GM12864 (cell line): ENCODE measurements at regions not wholly inside any gene's neighbourhood (a gene's known extent, or its start where the extent isn't known, plus 50 kb on each side); places are given as distances from the start of the nearest gene placed in this dataset.

Source experiments
- DNase-seq: peaks from one replicate; pipeline ENCODE4 v3.0.0-alpha.2; 2011; ENCODE audit warnings: low read depth
- H3K4me3 ChIP-seq: 2 replicates; pipeline ENCODE4 v1.5.1; 2011; ENCODE audit warnings: mild to moderate bottlenecking, low read depth, low read length, control low read depth
- CTCF ChIP-seq: IDR thresholded peaks from 2 replicates; pipeline ENCODE4 v1.5.1; 2011; ENCODE audit warnings: low read depth, mild to moderate bottlenecking, moderate library complexity, low read length, control low read depth, inconsistent platforms; ENCODE audit errors: missing control alignments

GRCh38 chr15:47516972-47517371, 200.3 kb upstream of the SEMA6D start:
- no peak for TF ChIP-seq CTCF
- DNase-seq: no peak
- H3K4me3 ChIP-seq: no peak overlapping the region

GRCh38 chr15:47517737-47518136, 199.6 kb upstream of the SEMA6D start:
- no peak overlapping the region for H3K4me3 ChIP-seq
- DNase-seq: no peak
- TF ChIP-seq CTCF: no peak

GRCh38 chr15:47523681-47524475, 193.4 kb upstream of the SEMA6D start:
- DNase-seq: no peak
- TF ChIP-seq CTCF: no peak
- H3K4me3 ChIP-seq: no peak overlapping the region

GRCh38 chr15:47529241-47529640, 188.1 kb upstream of the SEMA6D start:
- TF ChIP-seq CTCF: no peak
- no peak for DNase-seq
- H3K4me3 ChIP-seq: no peak overlapping the region

GRCh38 chr15:47534673-47535072, 182.6 kb upstream of the SEMA6D start:
- no peak overlapping the region for H3K4me3 ChIP-seq
- DNase-seq: no peak
- TF ChIP-seq CTCF: no peak

- TF ChIP-seq CTCF: no peak
- no peak overlapping the region for H3K4me3 ChIP-seq
- DNase-seq: no peak
These were observed 175.7 kb upstream of the SEMA6D start for GRCh38 chr15:47541562-47541961.

GRCh38 chr15:47542312-47542989, 174.9 kb upstream of the SEMA6D start:
- no peak for DNase-seq
- no peak for TF ChIP-seq CTCF
- H3K4me3 ChIP-seq: no peak overlapping the region
